HG03060 (cell line): ENCODE measurements at regions not wholly inside any gene's neighbourhood (a gene's known extent, or its start where the extent isn't known, plus 50 kb on each side); places are given as distances from the start of the nearest gene placed in this dataset.
"Not testable (repeated sequence)": the region's sequence is repeated elsewhere in the genome, so short reads cannot be mapped to it uniquely, and the experiment has no call there.

Experiments used
- ATAC-seq: cut with Tn5 transposase; IDR thresholded peaks from one replicate; pipeline ENCODE4 v1.9.1; 2021; ENCODE audit warnings: low read depth, moderate number of reproducible peaks; ENCODE audit not compliant: unreplicated experiment

DNA sequence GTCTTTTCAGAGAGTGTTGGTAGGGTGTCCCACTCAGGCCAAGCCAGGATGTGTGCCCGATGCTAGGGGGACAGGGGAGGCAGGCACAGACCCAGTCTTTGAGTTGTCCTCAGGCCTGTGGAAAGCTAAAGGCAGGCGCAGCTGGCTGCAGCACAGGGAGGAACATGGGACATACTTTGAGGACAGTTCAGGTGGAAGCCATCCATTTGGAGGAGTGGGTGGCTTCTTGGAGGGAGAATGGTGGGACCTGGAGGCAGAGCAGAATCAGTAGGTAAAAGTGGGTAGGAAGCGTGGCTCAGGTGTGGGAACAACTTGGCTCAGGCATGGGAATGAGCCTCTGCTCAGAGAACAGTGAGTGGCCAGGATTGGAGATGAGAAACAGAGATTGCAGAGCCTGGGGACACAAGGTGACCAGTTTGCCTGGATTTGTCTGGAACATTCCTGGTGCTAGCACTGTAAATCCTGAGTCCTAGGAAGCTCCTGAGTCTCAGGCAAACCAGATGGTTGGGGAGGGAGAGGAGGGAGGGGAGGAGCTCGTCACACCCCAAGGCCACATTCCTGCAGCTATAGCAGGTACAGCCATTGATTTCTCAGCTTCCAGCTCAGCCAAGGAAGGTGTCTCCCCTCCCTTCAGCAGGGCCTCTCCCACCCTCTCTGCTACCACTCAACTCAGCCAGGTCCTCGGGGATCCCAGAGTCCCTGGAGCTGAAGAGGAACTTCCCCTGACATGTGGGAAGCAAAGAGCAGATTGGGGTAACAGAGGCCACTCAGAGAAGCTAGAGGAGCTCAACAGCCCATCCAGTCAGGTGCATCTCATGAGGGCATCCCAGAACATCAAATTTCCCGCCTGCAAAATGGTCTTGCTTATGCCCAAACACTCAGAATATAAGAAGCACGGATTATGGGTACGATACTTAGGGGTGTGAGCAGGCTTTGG is 65.2 kb upstream of the TINAGL1 start:
- ATAC-seq: no peak

DNA sequence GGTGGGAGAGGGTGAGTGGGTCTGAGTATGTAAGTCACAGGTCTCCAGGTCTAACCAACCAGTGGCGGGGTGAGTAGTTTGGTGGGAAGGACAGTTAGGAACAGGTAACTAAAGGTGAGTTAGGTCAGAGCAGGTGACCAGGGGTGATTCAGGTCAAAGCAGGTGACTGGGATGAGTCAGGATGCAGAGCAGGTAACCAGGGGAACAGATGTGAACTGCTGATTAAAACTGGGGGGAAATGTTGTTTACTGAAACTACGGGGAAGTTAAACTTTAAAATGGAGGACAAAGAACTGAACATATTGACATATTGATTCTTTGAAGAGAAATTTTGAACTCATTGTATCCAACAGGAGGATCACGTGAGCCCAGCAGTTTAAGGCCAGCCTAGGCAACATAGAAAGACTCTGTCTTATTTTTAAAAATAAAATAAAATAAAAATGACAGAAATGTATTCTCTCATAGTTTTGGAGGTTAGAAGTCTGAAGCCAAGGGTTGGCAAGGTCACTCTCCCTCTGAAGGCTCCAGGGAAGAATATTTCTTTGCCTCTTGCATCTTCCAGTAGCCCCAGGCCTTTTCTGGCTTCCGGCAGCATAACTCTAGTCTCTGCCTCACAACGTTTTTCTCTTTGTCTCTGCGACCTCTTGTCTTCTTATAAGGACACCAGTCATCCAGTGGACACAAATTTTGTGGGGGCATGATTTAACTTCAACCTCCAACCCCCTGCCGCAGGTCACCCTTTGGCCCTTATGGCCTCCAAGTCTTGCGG is 64.3 kb upstream of the TINAGL1 start:
- ATAC-seq: no peak

DNA sequence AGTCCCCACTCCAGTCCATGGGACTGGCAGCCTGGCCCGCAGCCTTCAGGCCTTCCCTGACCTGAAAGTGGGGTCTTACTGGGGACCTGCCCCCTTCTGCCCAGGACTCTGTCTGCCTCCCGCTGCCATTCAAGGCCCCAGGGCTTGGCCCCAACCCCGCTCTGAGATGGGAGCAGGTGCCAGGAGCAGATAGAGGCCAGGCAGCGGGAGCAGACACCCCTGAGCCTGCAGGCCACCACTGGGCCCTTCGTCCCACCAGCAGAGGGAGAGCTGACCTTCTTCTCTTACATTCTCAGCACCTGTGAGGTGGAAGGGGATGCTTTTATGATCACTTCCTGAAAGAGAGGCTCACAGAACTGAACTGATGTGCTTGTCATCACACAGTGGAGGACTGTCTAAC is 62.2 kb upstream of the TINAGL1 start:
- ATAC-seq: no peak

DNA sequence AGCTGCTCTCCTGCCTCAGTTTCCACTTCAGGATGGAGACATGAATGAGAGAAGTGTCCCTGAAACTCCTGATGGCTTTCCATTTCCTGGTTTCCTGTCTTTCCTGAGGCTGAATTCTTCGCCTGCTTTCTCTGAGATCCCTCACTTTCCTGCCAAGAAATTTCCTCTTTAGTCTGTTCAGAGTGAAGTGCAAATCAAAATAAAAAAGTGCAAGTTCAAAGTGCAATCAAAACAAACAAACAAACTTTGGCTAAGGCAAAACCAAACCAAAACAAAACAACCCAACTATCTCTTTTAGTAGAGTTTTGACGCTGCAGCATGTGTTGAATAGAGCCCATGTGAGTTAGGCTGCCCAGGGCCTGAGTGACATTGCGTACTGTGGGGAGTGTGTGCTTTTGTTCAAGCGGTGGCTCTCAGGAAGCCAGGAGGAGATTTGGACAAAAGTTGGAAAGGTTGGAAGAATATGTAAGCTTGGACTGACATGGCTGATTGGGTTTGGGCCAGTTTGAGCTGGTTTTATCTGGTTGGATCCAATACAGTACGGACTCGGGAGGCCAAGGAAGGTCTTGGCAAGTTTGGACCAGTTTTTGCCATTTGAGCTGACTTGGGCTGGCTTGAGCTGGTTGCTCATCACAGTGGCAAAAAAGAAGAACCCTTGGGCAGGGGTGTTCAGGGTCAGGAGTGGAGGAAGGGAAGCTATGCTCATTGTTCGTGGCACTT is 61.1 kb upstream of the TINAGL1 start:
- ATAC-seq: no peak

DNA sequence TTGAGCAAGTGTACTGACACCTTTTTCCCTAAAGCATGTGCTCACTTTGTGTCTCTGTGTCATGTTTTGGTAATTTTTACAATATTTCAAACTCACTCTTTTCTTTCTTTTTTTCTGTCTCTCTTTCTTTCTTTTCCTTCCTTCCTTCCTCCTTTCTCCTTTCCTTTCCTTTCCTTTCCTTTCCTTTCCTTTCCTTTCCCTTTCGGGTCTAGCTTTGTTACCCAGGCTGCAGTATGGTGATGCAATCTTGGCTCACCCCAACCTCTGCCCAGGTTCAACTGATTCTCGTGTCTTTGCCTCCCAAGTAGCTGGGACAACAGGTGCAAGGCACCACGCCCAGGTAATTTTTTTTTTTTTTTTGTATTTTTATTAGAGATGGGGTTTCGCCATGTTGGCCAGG is 60.4 kb upstream of the TINAGL1 start:
- no peak for ATAC-seq

DNA sequence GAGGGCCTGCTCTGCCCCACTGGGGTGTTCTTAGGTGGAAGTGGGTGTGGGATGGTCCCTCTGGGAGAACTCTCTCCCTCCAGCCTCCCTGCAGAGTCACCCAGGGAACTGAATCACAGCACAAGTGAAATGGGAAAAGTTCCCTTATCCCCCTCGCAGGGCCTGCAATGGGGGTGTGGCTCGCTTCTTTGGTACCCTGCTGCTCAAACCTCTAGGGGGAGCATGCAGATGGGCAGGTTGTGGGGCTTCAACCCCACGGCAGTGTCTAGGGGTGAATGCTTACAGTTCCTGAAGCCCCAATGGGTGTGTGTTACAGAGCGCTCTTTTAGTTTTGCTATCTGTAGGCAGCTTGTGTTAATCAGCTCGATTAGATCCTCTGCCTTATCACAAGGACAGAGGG is 59.0 kb upstream of the TINAGL1 start:
- no peak for ATAC-seq

DNA sequence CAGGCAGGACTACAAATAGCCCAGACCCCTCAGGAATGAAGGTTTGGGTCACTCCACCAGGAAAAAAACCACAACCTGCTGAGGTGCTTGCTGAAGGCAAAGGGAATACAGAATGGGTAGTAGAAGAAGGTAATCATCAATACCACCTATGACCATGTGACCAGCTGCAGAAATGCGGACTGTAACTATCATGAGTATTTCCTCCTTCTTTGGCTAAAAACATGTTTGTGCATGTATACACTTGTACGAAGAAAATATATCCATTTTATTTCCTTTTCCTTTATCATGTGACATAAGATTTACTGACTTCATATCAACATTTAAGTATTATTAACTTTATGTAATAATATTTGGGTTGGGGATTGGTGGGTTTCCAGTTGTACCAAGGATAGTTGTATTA is 58.3 kb upstream of the TINAGL1 start:
- ATAC-seq: not testable (repeated sequence)

DNA sequence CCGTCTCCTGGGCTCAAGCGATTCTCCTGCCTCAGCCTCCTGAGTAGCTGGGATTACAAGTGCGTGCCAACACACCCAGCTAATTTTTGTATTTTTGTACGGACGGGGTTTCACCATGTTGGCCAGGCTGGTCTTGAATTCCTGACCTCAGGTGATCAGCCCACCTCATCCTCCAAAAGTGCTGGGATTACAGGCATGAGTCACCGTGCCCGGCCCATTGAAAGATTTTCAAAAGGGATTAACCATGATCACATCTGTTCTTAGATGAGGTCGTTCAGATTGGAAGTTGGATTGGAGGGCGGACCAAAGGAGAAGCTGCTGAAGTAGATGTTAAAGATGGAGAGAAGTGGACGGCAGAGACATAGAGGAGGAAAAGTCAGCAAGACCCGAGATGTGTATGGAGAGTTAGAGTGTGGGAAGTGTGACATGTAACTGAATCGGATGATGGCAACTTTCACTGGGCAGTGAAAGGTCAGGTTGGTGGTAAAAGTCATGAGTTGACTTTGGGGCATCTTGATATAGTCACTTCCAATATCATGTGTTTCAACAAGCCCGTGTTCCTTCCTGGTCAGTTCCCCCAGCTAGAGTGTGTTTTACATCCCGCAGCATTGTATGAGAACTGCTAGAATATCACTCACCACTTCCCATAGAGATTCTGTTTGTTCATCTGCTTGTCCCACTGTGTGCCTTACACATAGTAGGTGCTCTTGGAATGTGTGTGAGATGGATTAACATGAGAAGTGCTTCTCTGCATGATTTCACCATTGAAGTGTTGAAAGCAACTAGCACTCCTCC is 54.4 kb upstream of the TINAGL1 start:
- no peak for ATAC-seq

DNA sequence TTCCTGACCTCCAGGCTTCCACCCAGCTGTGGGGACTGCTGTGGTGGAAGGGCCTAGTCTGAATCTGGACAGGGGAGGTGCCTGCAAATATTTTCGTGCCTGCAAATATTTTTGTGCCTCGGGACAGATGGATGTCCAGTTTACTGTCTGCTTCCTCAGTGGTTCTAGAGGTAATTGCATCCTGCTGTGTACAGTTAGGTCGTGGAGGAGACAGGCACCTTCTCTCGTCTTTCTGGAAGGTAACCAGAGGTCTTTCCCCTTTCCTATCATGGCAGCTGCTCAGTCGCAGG is 53.8 kb upstream of the TINAGL1 start:
- no peak for ATAC-seq

DNA sequence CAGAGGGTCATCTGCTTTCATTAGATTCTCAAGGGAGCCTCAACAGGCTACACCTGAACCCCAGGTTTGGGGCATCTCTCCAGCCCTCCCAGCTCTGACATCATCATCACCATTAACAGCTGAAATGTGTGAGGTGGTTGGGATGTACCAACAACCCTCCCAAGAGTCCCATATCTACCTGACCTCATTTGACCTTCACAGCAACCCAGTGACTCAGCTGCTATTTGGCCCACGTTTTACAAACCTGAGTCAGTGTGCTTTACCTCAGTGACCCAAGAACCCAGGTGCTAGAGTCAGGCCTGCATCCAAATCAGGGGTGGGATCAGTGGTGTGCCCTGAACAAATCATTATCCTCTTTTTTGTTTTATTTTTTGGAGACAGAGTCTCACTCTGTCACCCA is 53.3 kb upstream of the TINAGL1 start:
- no peak for ATAC-seq

DNA sequence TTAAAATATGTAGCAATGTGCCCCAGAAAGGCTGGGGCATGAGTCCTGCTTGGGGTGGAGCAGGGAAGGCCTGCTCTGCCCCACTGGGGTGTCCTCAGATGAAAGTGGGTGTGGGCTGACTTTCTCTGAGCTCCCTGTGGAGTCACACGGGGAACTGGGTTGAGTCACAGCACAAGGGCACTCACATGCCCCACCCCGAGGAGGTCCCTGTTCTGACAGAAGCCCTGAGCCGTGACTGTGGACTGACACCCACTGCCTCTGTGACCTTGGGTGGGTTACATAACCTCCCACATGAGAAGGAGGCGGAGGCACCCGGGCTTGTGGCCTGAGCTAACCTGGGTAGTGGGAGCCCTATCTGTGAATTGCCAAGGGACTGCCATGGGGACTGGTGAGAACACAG is 52.5 kb upstream of the TINAGL1 start:
- ATAC-seq: no peak

DNA sequence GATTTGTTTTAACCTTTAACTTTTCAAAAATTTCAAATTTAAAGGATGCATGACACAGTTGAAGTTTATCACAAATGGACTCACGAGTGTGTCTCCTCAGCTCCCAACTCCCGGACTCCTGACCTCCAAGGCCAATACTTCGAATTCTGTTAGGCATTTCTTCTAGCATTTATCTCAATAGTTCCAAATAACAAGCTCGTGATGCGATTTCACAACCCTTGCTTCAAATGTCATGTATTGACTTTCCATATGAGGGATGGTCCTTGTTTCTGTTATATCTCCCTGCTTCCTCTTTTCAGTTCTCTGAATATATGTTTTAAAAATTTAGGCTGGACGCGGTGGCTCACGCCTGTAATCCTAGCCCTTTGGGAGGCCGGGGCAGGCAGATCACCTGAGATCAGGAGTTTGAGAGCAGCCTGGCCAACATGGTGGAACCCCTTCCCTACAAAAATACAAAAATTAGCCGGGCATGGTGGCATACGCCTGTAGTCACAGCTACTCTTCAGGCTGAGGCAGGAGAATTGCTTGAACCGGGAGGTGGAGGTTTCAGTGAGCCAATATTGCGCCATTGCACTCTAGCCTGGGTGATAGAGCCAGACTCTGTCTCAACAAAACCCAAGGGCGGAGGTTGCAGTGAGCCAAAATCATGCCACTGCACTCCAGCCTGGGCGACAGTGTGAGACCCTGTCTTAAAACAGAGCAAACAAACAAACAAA is 52.0 kb upstream of the TINAGL1 start:
- ATAC-seq: no peak
